Hematopoietic multipotent progenitor cell treated with erythropoietin and hydrocortisone succinate and interleukin-3 and kit ligand, for 8 days (in vitro differentiated cells): ENCODE measurements at regions not wholly inside any gene's neighbourhood (a gene's known extent, or its start where the extent isn't known, plus 50 kb on each side); places are given as distances from the start of the nearest gene placed in this dataset.

Source experiments
- DNase-seq: peaks from one replicate; pipeline ENCODE4 v3.0.0-alpha.2; 2015

GRCh38 chr1:61627365-61627764, 97.6 kb downstream of the TM2D1 start:
- no peak for DNase-seq

- DNase-seq, result no peak
These were observed 98.1 kb downstream of the TM2D1 start for GRCh38 chr1:61626816-61627215.

GRCh38 chr1:61623852-61624251, 101.1 kb downstream of the TM2D1 start:
- DNase-seq, result no peak

GRCh38 chr1:61620536-61620935, 104.4 kb downstream of the TM2D1 start:
- DNase-seq, result no peak

- no peak for DNase-seq
These were observed 106.2 kb downstream of the TM2D1 start for GRCh38 chr1:61618755-61619154.

- no peak for DNase-seq
These were observed 106.7 kb downstream of the TM2D1 start for GRCh38 chr1:61618193-61618592.

GRCh38 chr1:61616830-61617229, 108.1 kb downstream of the TM2D1 start:
- DNase-seq, result no peak

GRCh38 chr1:61612602-61613001, 112.3 kb downstream of the TM2D1 start:
- peak; percentile 9 for DNase-seq

- DNase-seq, result no peak
These were observed 115.9 kb downstream of the TM2D1 start for GRCh38 chr1:61609040-61609439.

GRCh38 chr1:61607448-61607847, 117.5 kb downstream of the TM2D1 start:
- no peak for DNase-seq

GRCh38 chr1:61606448-61607312, 118.3 kb downstream of the TM2D1 start:
- DNase-seq, result peak; percentile 7

GRCh38 chr1:61605607-61606321, 119.2 kb downstream of the TM2D1 start:
- no peak for DNase-seq

GRCh38 chr1:61604684-61605083, 120.3 kb downstream of the TM2D1 start:
- DNase-seq, result no peak

- DNase-seq, result no peak
These were observed 120.7 kb downstream of the TM2D1 start for GRCh38 chr1:61604261-61604660.

- no peak for DNase-seq
These were observed 122.3 kb downstream of the TM2D1 start for GRCh38 chr1:61602663-61603062.

GRCh38 chr1:61597601-61598000, 127.3 kb downstream of the TM2D1 start:
- DNase-seq, result no peak

- DNase-seq, result no peak
These were observed 131.6 kb downstream of the TM2D1 start for GRCh38 chr1:61593331-61593730.

- DNase-seq, result no peak
These were observed 133.6 kb downstream of the TM2D1 start for GRCh38 chr1:61591351-61591750.

GRCh38 chr1:61588736-61589672, 135.9 kb downstream of the TM2D1 start:
- DNase-seq, result peak; percentile 79

GRCh38 chr1:61585714-61586113, 139.2 kb downstream of the TM2D1 start:
- DNase-seq, result peak; percentile 15

GRCh38 chr1:61583703-61584102, 141.2 kb downstream of the TM2D1 start:
- no peak for DNase-seq

GRCh38 chr1:61581251-61581650, 143.7 kb downstream of the TM2D1 start:
- no peak for DNase-seq

GRCh38 chr1:61580417-61580816, 144.5 kb downstream of the TM2D1 start:
- DNase-seq, result no peak
